Spinal cord (tissue), 1 donor: ENCODE measurements at regions not wholly inside any gene's neighbourhood (a gene's known extent, or its start where the extent isn't known, plus 50 kb on each side); places are given as distances from the start of the nearest gene placed in this dataset. TPM values are rescaled to one million over a fixed set of nuclear protein-coding genes. Genes with fewer than 3 reads are reported as not detected.

Source experiments
- small RNA-seq: library from RNA; depleted of rRNA; stranded (forward); fragments of <200 nt; gene quantifications from one replicate; pipeline ENCODE3, GENCODE V24; 2014; ENCODE audit warnings: low replicate concordance

Small RNAs in the stretch of these regions (small RNA-seq; reads per million reads assigned to genes)
- gene RNA5SP234 (not detected), gene RNU6-849P (not detected)
